ENCODE measurements at regions not wholly inside any gene's neighbourhood (a gene's known extent, or its start where the extent isn't known, plus 50 kb on each side); places are given as distances from the start of the nearest gene placed in this dataset.

- H3K36me3 ChIP-seq = no peaks in the 10 kb centered on the region
- no peak overlapping the region for H3K4me3 ChIP-seq (ENCODE audit: low read depth, low read length)
- DNase-seq = no peak
- no peaks in the 10 kb centered on the region for H3K4me1 ChIP-seq
- no peak for TF ChIP-seq CTCF (IDR thresholded peaks at IDR 0.05; ENCODE audit: low read depth, low read length)
- H3K27me3 ChIP-seq = no peaks in the 10 kb centered on the region
- no peaks in the 10 kb centered on the region for H3K9me3 ChIP-seq
These were observed 172.9 kb upstream of the KLHL29 start for GRCh38 chr2:23211987-23212583.

- no peak for TF ChIP-seq CTCF (IDR thresholded peaks at IDR 0.05; ENCODE audit: low read depth, low read length)
These were observed 171.8 kb upstream of the KLHL29 start for GRCh38 chr2:23213196-23213595.

GRCh38 chr2:23215016-23215415 is 170.0 kb upstream of the KLHL29 start:
- no peak for TF ChIP-seq CTCF (IDR thresholded peaks at IDR 0.05; ENCODE audit: low read depth, low read length)
- H3K36me3 ChIP-seq = no peaks in the 10 kb centered on the region
- H3K27me3 ChIP-seq = no peaks in the 10 kb centered on the region
- no peaks in the 10 kb centered on the region for H3K4me1 ChIP-seq
- H3K9me3 ChIP-seq = no peaks in the 10 kb centered on the region
- no peak overlapping the region for H3K4me3 ChIP-seq (ENCODE audit: low read depth, low read length)
- DNase-seq = no peak

More at GRCh38 chr2:23213196-23213595, 171.8 kb upstream of the KLHL29 start:
- no peaks in the 10 kb centered on the region for H3K9me3 ChIP-seq
- H3K4me1 ChIP-seq = no peaks in the 10 kb centered on the region
- H3K36me3 ChIP-seq = no peaks in the 10 kb centered on the region
- DNase-seq = no peak
- H3K4me3 ChIP-seq (ENCODE audit: low read depth, low read length) = no peak overlapping the region
- no peaks in the 10 kb centered on the region for H3K27me3 ChIP-seq

GRCh38 chr2:23219666-23220065 is 165.3 kb upstream of the KLHL29 start:
- Histone ChIP-seq H3K4me3 (ENCODE audit: low read depth, low read length) (no peak overlapping the region), H3K36me3 (no peaks in the 10 kb centered on the region), H3K9me3 (no peaks in the 10 kb centered on the region), H3K27me3 (no peaks in the 10 kb centered on the region), H3K4me1 (no peaks in the 10 kb centered on the region)
- TF ChIP-seq CTCF (IDR thresholded peaks at IDR 0.05; ENCODE audit: low read depth, low read length) = no peak
- DNase-seq = no peak

GRCh38 chr2:23220513-23221094 is 164.4 kb upstream of the KLHL29 start:
- no peak overlapping the region for H3K4me3 ChIP-seq (ENCODE audit: low read depth, low read length)
- no peaks in the 10 kb centered on the region for H3K4me1 ChIP-seq
- no peaks in the 10 kb centered on the region for H3K9me3 ChIP-seq
- TF ChIP-seq CTCF (IDR thresholded peaks at IDR 0.05; ENCODE audit: low read depth, low read length) = no peak
- DNase-seq = no peak
- no peaks in the 10 kb centered on the region for H3K27me3 ChIP-seq
- no peaks in the 10 kb centered on the region for H3K36me3 ChIP-seq

- Histone ChIP-seq H3K9me3 (no peaks in the 10 kb centered on the region), H3K27me3 (no peaks in the 10 kb centered on the region), H3K36me3 (no peaks in the 10 kb centered on the region), H3K4me1 (no peaks in the 10 kb centered on the region), H3K4me3 (ENCODE audit: low read depth, low read length) (no peak overlapping the region)
- 0 out of 2 replicates have a peak, but pooled peaks have one; percentile 2 for TF ChIP-seq CTCF (IDR thresholded peaks at IDR 0.05; ENCODE audit: low read depth, low read length)
- no peak for DNase-seq
These were observed 163.7 kb upstream of the KLHL29 start for GRCh38 chr2:23221236-23221635.

Measured in BE2C (cell line).